Smooth muscle cell of the brain vasculature (primary cell): ENCODE measurements at regions not wholly inside any gene's neighbourhood (a gene's known extent, or its start where the extent isn't known, plus 50 kb on each side); places are given as distances from the start of the nearest gene placed in this dataset.

ENCODE experiments used
- DNase-seq: peaks from one replicate; pipeline ENCODE4 v3.0.0-alpha.2; 2012; ENCODE audit warnings: low read depth, low spot score

GRCh38 chr1:14189381-14189780, 409.1 kb upstream of the KAZN start:
- DNase-seq, result no peak

GRCh38 chr1:14190508-14190907, 408.0 kb upstream of the KAZN start:
- no peak for DNase-seq

GRCh38 chr1:14194511-14194910, 404.0 kb upstream of the KAZN start:
- no peak for DNase-seq

GRCh38 chr1:14205066-14205465, 393.4 kb upstream of the KAZN start:
- no peak for DNase-seq

GRCh38 chr1:14215151-14215550, 383.3 kb upstream of the KAZN start:
- no peak for DNase-seq

- DNase-seq, result no peak
Measured at GRCh38 chr1:14217384-14217783, 381.1 kb upstream of the KAZN start.

- no peak for DNase-seq
Measured at GRCh38 chr1:14220324-14220723, 378.2 kb upstream of the KAZN start.

- no peak for DNase-seq
Measured at GRCh38 chr1:14220811-14221210, 377.7 kb upstream of the KAZN start.

GRCh38 chr1:14222086-14222485, 376.4 kb upstream of the KAZN start:
- DNase-seq, result no peak

GRCh38 chr1:14228677-14229076, 369.8 kb upstream of the KAZN start:
- DNase-seq, result no peak

GRCh38 chr1:14233510-14233909, 365.0 kb upstream of the KAZN start:
- no peak for DNase-seq

GRCh38 chr1:14236097-14236496, 362.4 kb upstream of the KAZN start:
- no peak for DNase-seq

- no peak for DNase-seq
Measured at GRCh38 chr1:14238472-14239307, 359.8 kb upstream of the KAZN start.

- no peak for DNase-seq
Measured at GRCh38 chr1:14240265-14240664, 358.2 kb upstream of the KAZN start.

- no peak for DNase-seq
Measured at GRCh38 chr1:14242123-14242522, 356.4 kb upstream of the KAZN start.

GRCh38 chr1:14242870-14243269, 355.6 kb upstream of the KAZN start:
- no peak for DNase-seq

GRCh38 chr1:14245954-14246353, 352.5 kb upstream of the KAZN start:
- no peak for DNase-seq

- DNase-seq, result no peak
Measured at GRCh38 chr1:14246471-14246870, 352.0 kb upstream of the KAZN start.

- DNase-seq, result no peak
Measured at GRCh38 chr1:14247666-14248065, 350.8 kb upstream of the KAZN start.

- DNase-seq, result no peak
Measured at GRCh38 chr1:14251871-14252270, 346.6 kb upstream of the KAZN start.

GRCh38 chr1:14253676-14254075, 344.8 kb upstream of the KAZN start:
- DNase-seq, result no peak

GRCh38 chr1:14254251-14254650, 344.2 kb upstream of the KAZN start:
- DNase-seq, result no peak

- DNase-seq, result no peak
Measured at GRCh38 chr1:14255233-14255632, 343.3 kb upstream of the KAZN start.

GRCh38 chr1:14255711-14256110, 342.8 kb upstream of the KAZN start:
- no peak for DNase-seq
